H1 (cell line): ENCODE measurements at regions not wholly inside any gene's neighbourhood (a gene's known extent, or its start where the extent isn't known, plus 50 kb on each side); places are given as distances from the start of the nearest gene placed in this dataset.
A peak's percentile ranks its signal among the peaks of the same experiment; 100 is the strongest.

ENCODE experiments used
- CTCF ChIA-PET: fragments of 300-600 bp; sonication (Branson Sonifier 250); formaldehyde crosslinking; loops from one replicate; lab custom pipeline; 2021; ENCODE audit not compliant: partially characterized antibody; lab: Charles Lee
- POLR2A ChIA-PET: fragments of 300-600 bp; sonication (Branson Sonifier 250); formaldehyde crosslinking; loops from one replicate; lab custom pipeline; 2021; ENCODE audit warnings: inconsistent platforms; ENCODE audit not compliant: partially characterized antibody; lab: Charles Lee
- DNase-seq, 2 experiments: peaks; one replicate each; pipeline versions ENCODE4 v3.0.0 to v3.0.0-alpha.2; 2010 to 2022; ENCODE audit warnings: low spot score in 2 of 2, low read depth in 1 of 2, mixed read lengths in 1 of 2
- FAIRE-seq: peaks from 2 replicates; lab custom pipeline; 2011; peaks lifted over from hg19 to GRCh38; lab: Jason Lieb, UNC
- H2AFZ ChIP-seq: 2 replicates; pipeline ENCODE4 v1.8.1; 2012; ENCODE audit warnings: low read length, inconsistent platforms
- H2AK5ac ChIP-seq: 2 replicates; pipeline ENCODE4 v1.6.1; 2013; ENCODE audit warnings: low read depth, low read length
- H2BK120ac ChIP-seq: replicated peaks from 2 replicates; pipeline ENCODE3; 2013; ENCODE audit warnings: low read depth, low read length, inconsistent platforms
- H2BK12ac ChIP-seq: 2 replicates; pipeline ENCODE4 v1.6.1; 2013; ENCODE audit warnings: low read depth, low read length
- H2BK15ac ChIP-seq: 2 replicates; pipeline ENCODE4 v1.6.1; 2013; ENCODE audit warnings: low read length
- H2BK20ac ChIP-seq: 2 replicates; pipeline ENCODE4 v1.6.1; 2013; ENCODE audit warnings: low read length
- H2BK5ac ChIP-seq: 2 replicates; pipeline ENCODE4 v1.6.1; 2013; ENCODE audit warnings: low read depth, low read length
- H3K14ac ChIP-seq: 2 replicates; pipeline ENCODE4 v1.6.1; 2013; ENCODE audit warnings: inconsistent platforms; ENCODE audit not compliant: insufficient read length
- H3K18ac ChIP-seq: 2 replicates; pipeline ENCODE4 v1.6.1; 2013; ENCODE audit warnings: low read length; ENCODE audit errors: extremely low read depth
- H3K23ac ChIP-seq: 2 replicates; pipeline ENCODE4 v1.6.1; 2013; ENCODE audit warnings: inconsistent platforms; ENCODE audit not compliant: insufficient read length
- H3K23me2 ChIP-seq: 2 replicates; pipeline ENCODE4 v1.6.1; 2013; ENCODE audit warnings: low read depth, low read length
- H3K27ac ChIP-seq: 2 replicates; pipeline ENCODE4 v1.6.1; 2011; ENCODE audit warnings: low read depth, low read length, inconsistent platforms
- H3K27me3 ChIP-seq, 4 experiments: replicated peaks in 1 of 4; 1 replicate in 1 of 4; 2 replicates in 3 of 4; pipeline versions ENCODE4 v1.6.1 to v1.8.1; 2011 to 2013; ENCODE audit warnings: low read length in 3 of 4, mild to moderate bottlenecking in 3 of 4, inconsistent platforms in 2 of 4, mixed read lengths in 2 of 4, moderate library complexity in 1 of 4; ENCODE audit not compliant: control insufficient read depth in 3 of 4, insufficient read depth in 3 of 4; ENCODE audit errors: extremely low read depth in 1 of 4
- H3K36me3 ChIP-seq, 4 experiments: 2 replicates each; pipeline versions ENCODE4 v1.6.1 to v1.8.1; 2011 to 2013; ENCODE audit warnings: mild to moderate bottlenecking in 4 of 4, low read length in 3 of 4, moderate library complexity in 2 of 4, control low read depth in 1 of 4, inconsistent platforms in 1 of 4; ENCODE audit not compliant: insufficient read depth in 4 of 4, control insufficient read depth in 2 of 4
- H3K4ac ChIP-seq: replicated peaks from 2 replicates; pipeline ENCODE3; 2013; ENCODE audit warnings: low read length, low read depth, mixed read lengths, inconsistent platforms; ENCODE audit not compliant: insufficient read length
- H3K4me1 ChIP-seq, 4 experiments: replicated peaks in 1 of 4; 1 replicate in 1 of 4; 2 replicates in 3 of 4; pipeline versions ENCODE4 v1.6.1 to v1.8.1; 2011 to 2013; ENCODE audit warnings: low read length in 3 of 4, inconsistent platforms in 2 of 4, mixed read lengths in 1 of 4; ENCODE audit not compliant: insufficient read depth in 4 of 4, control insufficient read depth in 3 of 4
- H3K4me2 ChIP-seq, 2 experiments: 2 replicates each; pipeline versions ENCODE4 v1.6.1 to v1.8.1; 2011 to 2013; ENCODE audit warnings: low read depth in 2 of 2, low read length in 2 of 2, control low read depth in 1 of 2, inconsistent platforms in 1 of 2, mild to moderate bottlenecking in 1 of 2; ENCODE audit not compliant: insufficient read depth in 1 of 2
- H3K4me3 ChIP-seq, 4 experiments: fragments of 200-600, 300-600 bp in 1 of 4; sonication (generic), shearing (Covaris generic), sonication (Bioruptor Twin) in 1 of 4; 2 replicates each; pipeline versions ENCODE4 v1.5.1 to v1.8.1; 2011 to 2016; ENCODE audit warnings: low read length in 4 of 4, low read depth in 3 of 4, control low read depth in 2 of 4, inconsistent platforms in 2 of 4, mild to moderate bottlenecking in 2 of 4, mixed read lengths in 1 of 4, moderate library complexity in 1 of 4; ENCODE audit not compliant: insufficient read depth in 2 of 4; ENCODE audit errors: extremely low read depth in 1 of 4
- H3K56ac ChIP-seq: replicated peaks from 2 replicates; pipeline ENCODE3; 2013; ENCODE audit warnings: low read depth, mild to moderate bottlenecking, mixed read lengths, low read length, inconsistent platforms; ENCODE audit not compliant: insufficient read length
- H3K79me1 ChIP-seq: 2 replicates; pipeline ENCODE4 v1.6.1; 2013; ENCODE audit warnings: low read depth, low read length, control low read depth
- H3K79me2 ChIP-seq, 2 experiments: 2 replicates each; pipeline versions ENCODE4 v1.6.1 to v1.8.1; 2012 to 2013; ENCODE audit warnings: low read length in 2 of 2, mild to moderate bottlenecking in 2 of 2, inconsistent platforms in 1 of 2; ENCODE audit not compliant: insufficient read depth in 2 of 2, control insufficient read depth in 1 of 2
- H3K9ac ChIP-seq, 4 experiments: replicated peaks in 1 of 4; 1 replicate in 1 of 4; 2 replicates in 3 of 4; pipeline versions ENCODE4 v1.6.1 to v1.8.1; 2011 to 2013; ENCODE audit warnings: low read depth in 3 of 4, low read length in 3 of 4, control low read depth in 2 of 4, mild to moderate bottlenecking in 2 of 4, moderate library complexity in 2 of 4, inconsistent platforms in 1 of 4; ENCODE audit errors: extremely low read depth in 1 of 4
- H3K9me3 ChIP-seq, 2 experiments: 2 replicates each; pipeline versions ENCODE4 v1.6.1 to v1.8.1; 2012 to 2013; ENCODE audit warnings: mild to moderate bottlenecking in 2 of 2, moderate library complexity in 2 of 2, control low read depth in 1 of 2, inconsistent platforms in 1 of 2, low read depth in 1 of 2, low read length in 1 of 2, mixed read lengths in 1 of 2; ENCODE audit not compliant: insufficient read depth in 2 of 2
- H4K20me1 ChIP-seq, 2 experiments: replicated peaks in 1 of 2; 2 replicates each; pipeline versions ENCODE3 to v1.8.1; 2011 to 2013; ENCODE audit warnings: inconsistent platforms in 2 of 2, low read length in 2 of 2, mild to moderate bottlenecking in 1 of 2; ENCODE audit not compliant: insufficient read depth in 2 of 2, control insufficient read depth in 1 of 2
- H4K5ac ChIP-seq: 2 replicates; pipeline ENCODE4 v1.6.1; 2013; ENCODE audit warnings: low read length, low read depth, mixed read lengths, inconsistent platforms; ENCODE audit not compliant: insufficient read length
- H4K8ac ChIP-seq: 2 replicates; pipeline ENCODE4 v1.8.0; 2013; ENCODE audit warnings: mild to moderate bottlenecking, moderate library complexity, low read length, inconsistent platforms; ENCODE audit not compliant: insufficient read depth; ENCODE audit errors: extremely low read depth
- H4K91ac ChIP-seq: replicated peaks from 2 replicates; pipeline ENCODE3; 2013; ENCODE audit warnings: low read length, mixed read lengths, inconsistent platforms; ENCODE audit not compliant: insufficient read length
- CBX8 ChIP-seq: fragments of 300-800, 300-1000 bp; sonication (generic); IDR thresholded peaks from 2 replicates; pipeline ENCODE4 v1.7.1; 2016; ENCODE audit warnings: low read depth, low read length, borderline replicate concordance
- CEBPB ChIP-seq: IDR thresholded peaks from 2 replicates; pipeline ENCODE4 v1.6.1; 2012; ENCODE audit warnings: low read depth, low read length
- CTBP2 ChIP-seq: IDR thresholded peaks from 2 replicates; pipeline ENCODE4 v1.7.0; 2011; ENCODE audit warnings: borderline replicate concordance, mild to moderate bottlenecking, moderate library complexity, mixed read lengths, low read length; ENCODE audit not compliant: insufficient read depth, insufficient read length
- GTF2F1 ChIP-seq: IDR thresholded peaks from 2 replicates; pipeline ENCODE4 v1.6.1; 2012; ENCODE audit warnings: low read depth, low read length, improper control_type of control experiment, borderline replicate concordance
- KDM4A ChIP-seq: IDR thresholded peaks from one replicate; pipeline ENCODE4 v1.7.1; 2012; ENCODE audit warnings: low read depth, mild to moderate bottlenecking, moderate library complexity, low read length, inconsistent platforms; ENCODE audit not compliant: severe bottlenecking
- NRF1 ChIP-seq: IDR thresholded peaks from 2 replicates; pipeline ENCODE4 v1.6.1; 2011; ENCODE audit warnings: mild to moderate bottlenecking, low read depth, low read length, improper control_type of control experiment
- POU5F1 ChIP-seq: IDR thresholded peaks from 2 replicates; pipeline ENCODE4 v1.6.1; 2011; ENCODE audit warnings: low read depth, mild to moderate bottlenecking, low read length, moderate library complexity
- RFX5 ChIP-seq: IDR thresholded peaks from 2 replicates; pipeline ENCODE4 v1.6.1; 2011; ENCODE audit warnings: low read depth, low read length, improper control_type of control experiment, borderline replicate concordance
- TAF7 ChIP-seq: optimal IDR thresholded peaks from 2 replicates; pipeline ENCODE3; 2011; ENCODE audit warnings: low read depth, mild to moderate bottlenecking, inconsistent platforms, low read length, moderate library complexity, borderline replicate concordance
- WGBS, 2 experiments: shearing (Covaris generic) in 1 of 2; methylation state at CpG; one replicate each; pipeline versions ENCODE4 v1.1.6 to v1.1.7; 2013 to 2015; ENCODE audit warnings: low lambda C conversion rate in 2 of 2, mixed read lengths in 2 of 2, inconsistent platforms in 1 of 2, low coverage in 1 of 2, missing lambda C conversion rate in 1 of 2; ENCODE audit not compliant: insufficient replicate concordance in 2 of 2, insufficient coverage in 1 of 2, insufficient read length in 1 of 2; ENCODE audit errors: extremely low coverage in 1 of 2, missing lambda C conversion rate in 1 of 2; 5-methylcytosine and 5-hydroxymethylcytosine counted together

DNA sequence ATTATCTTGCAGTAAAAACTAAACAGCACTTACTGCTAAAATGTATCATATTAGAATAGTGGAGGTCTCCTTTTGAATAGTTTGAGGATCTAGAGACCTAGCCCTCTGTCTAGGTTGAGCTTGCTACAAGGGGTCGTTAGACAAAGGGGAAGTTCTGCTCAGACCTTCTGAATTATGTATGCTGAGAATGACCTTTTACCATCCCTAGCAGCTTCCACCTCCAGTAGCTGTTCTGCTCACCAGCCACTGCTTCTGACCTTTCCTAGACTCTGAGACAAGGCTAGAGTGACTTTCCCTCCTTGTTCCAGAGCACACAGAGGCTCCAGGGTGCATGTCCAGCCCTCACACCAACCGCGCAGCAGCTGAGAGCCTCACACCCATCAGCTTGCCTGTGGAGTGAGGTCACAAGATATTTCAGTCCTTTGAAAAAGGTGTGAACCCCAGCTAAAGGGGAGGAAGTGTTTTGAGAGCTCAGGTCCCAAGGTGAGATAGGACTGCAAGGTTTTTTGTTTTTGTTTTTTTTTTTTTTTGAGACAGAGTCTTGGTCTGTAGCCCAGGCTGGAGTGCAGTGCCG, 289.3 kb upstream of the TNP1 start:
- no peak overlapping the region for H3K27ac ChIP-seq
- no peaks in the 10 kb centered on the region for H3K79me2 ChIP-seq
- no peaks in the 10 kb centered on the region for H3K79me1 ChIP-seq
- TF ChIP-seq CTBP2 (no peak), GTF2F1 (no peak), NRF1 (no peak), RFX5 (no peak), CBX8 (no peak), TAF7 (no peak), KDM4A (no peak), CEBPB (no peak), POU5F1 (no peak)
- no peaks in the 10 kb centered on the region for H3K4me1 ChIP-seq
- H2BK12ac ChIP-seq: 0 out of 2 replicates have a peak overlapping the region, but pooled peaks have one; percentile 27
- H4K8ac ChIP-seq: no peak overlapping the region
- no peak overlapping the region for H2BK20ac ChIP-seq
- DNase-seq: no peak
- WGBS, 2 experiments: 98% methylated on average over 4 of the region's 4 CpGs; no CpG with 5 or more reads in 1 of the 2 experiments
- H3K23me2 ChIP-seq: no peaks in the 10 kb centered on the region; the same call in 1 of the 2 replicates
- H3K4me2 ChIP-seq: no peak overlapping the region
- H2BK5ac ChIP-seq: no peak overlapping the region
- H3K9ac ChIP-seq: no peak overlapping the region
- H3K27me3 ChIP-seq: peaks cover 0 to 1% (median 0%) of the 10 kb centered on the region in 4 experiments; a peak in 2 of 7 replicates
- H2BK15ac ChIP-seq: no peak overlapping the region
- 0 out of 2 replicates have a peak overlapping the region, but pooled peaks have one; percentile 51 for H2AFZ ChIP-seq
- H4K20me1 ChIP-seq: no peaks in the 10 kb centered on the region
- H4K5ac ChIP-seq: no peak overlapping the region
- ChIA-PET POLR2A (no interaction called here), CTCF (interaction anchor here (0.6 to 2.0 kb wide), 5 partner anchors 11 to 87 kb away, joined by 3 to 5 read pairs (median 3); no protein-coding TSS in a partner anchor)
- no peak overlapping the region for H4K91ac ChIP-seq
- FAIRE-seq: no peak
- no peak overlapping the region for H3K18ac ChIP-seq
- H3K23ac ChIP-seq: no peak overlapping the region
- H3K4me3 ChIP-seq: no peak overlapping the region
- no peak overlapping the region for H3K4ac ChIP-seq
- no peaks in the 10 kb centered on the region for H3K9me3 ChIP-seq
- H3K56ac ChIP-seq: no peak overlapping the region
- no peak overlapping the region for H2BK120ac ChIP-seq
- no peaks in the 10 kb centered on the region for H3K36me3 ChIP-seq
- no peak overlapping the region for H2AK5ac ChIP-seq
- H3K14ac ChIP-seq: no peak overlapping the region
